GM21447 (cell line): ENCODE measurements at regions not wholly inside any gene's neighbourhood (a gene's known extent, or its start where the extent isn't known, plus 50 kb on each side); places are given as distances from the start of the nearest gene placed in this dataset.

Experiments used
- ATAC-seq: cut with Tn5 transposase; IDR thresholded peaks from one replicate; pipeline ENCODE4 v1.9.1; 2021; ENCODE audit not compliant: unreplicated experiment

- no peak for ATAC-seq
Observed at GRCh38 chr3:24905266-24905665, 410.6 kb upstream of the THRB start.

- ATAC-seq: no peak
Observed at GRCh38 chr3:24907106-24907505, 412.5 kb upstream of the THRB start.

- no peak for ATAC-seq
Observed at GRCh38 chr3:24911076-24911475, 416.4 kb upstream of the THRB start.

- ATAC-seq: no peak
Observed at GRCh38 chr3:24915639-24916038, 421.0 kb upstream of the THRB start.

- ATAC-seq: no peak
Observed at GRCh38 chr3:24917908-24918307, 423.3 kb upstream of the THRB start.

- no peak for ATAC-seq
Observed at GRCh38 chr3:24923570-24923969, 428.9 kb upstream of the THRB start.

GRCh38 chr3:24929521-24929920 is 434.9 kb upstream of the THRB start:
- ATAC-seq: no peak

- ATAC-seq: no peak
Observed at GRCh38 chr3:24933401-24933800, 438.8 kb upstream of the THRB start.

GRCh38 chr3:24936574-24936973 is 441.9 kb upstream of the THRB start:
- no peak for ATAC-seq

- no peak for ATAC-seq
Observed at GRCh38 chr3:24937228-24937627, 442.6 kb upstream of the THRB start.

- no peak for ATAC-seq
Observed at GRCh38 chr3:24937780-24938179, 443.1 kb upstream of the THRB start.

- ATAC-seq: no peak
Observed at GRCh38 chr3:24943961-24944360, 449.3 kb upstream of the THRB start.

GRCh38 chr3:24944805-24945520 is 450.3 kb upstream of the THRB start:
- ATAC-seq: no peak

GRCh38 chr3:24945563-24945962 is 450.9 kb upstream of the THRB start:
- no peak for ATAC-seq

- ATAC-seq: no peak
Observed at GRCh38 chr3:24947103-24947502, 452.5 kb upstream of the THRB start.

GRCh38 chr3:24951180-24951579 is 456.5 kb upstream of the THRB start:
- ATAC-seq: no peak

- no peak for ATAC-seq
Observed at GRCh38 chr3:24952388-24952787, 457.7 kb upstream of the THRB start.

GRCh38 chr3:24953060-24953771 is 458.6 kb upstream of the THRB start:
- ATAC-seq: no peak

- no peak for ATAC-seq
Observed at GRCh38 chr3:24956613-24957012, 462.0 kb upstream of the THRB start.

GRCh38 chr3:24958271-24958670 is 463.6 kb upstream of the THRB start:
- ATAC-seq: no peak

GRCh38 chr3:24958910-24959447 is 464.3 kb upstream of the THRB start:
- ATAC-seq: no peak
